ENCODE measurements at regions not wholly inside any gene's neighbourhood (a gene's known extent, or its start where the extent isn't known, plus 50 kb on each side); places are given as distances from the start of the nearest gene placed in this dataset.

GRCh38 chr3:84126160-84126559 is 832.6 kb upstream of the CADM2 start:
- no peak for DNase-seq (ENCODE audit: low spot score)
- ATAC-seq (ENCODE audit: low FRiP score), result no peak
- TF ChIP-seq CTCF (IDR thresholded peaks at IDR 0.05), result no peak

- no peak for TF ChIP-seq CTCF (IDR thresholded peaks at IDR 0.05)
- DNase-seq (ENCODE audit: low spot score) (no peak), ATAC-seq (ENCODE audit: low FRiP score) (no peak)
These were observed 830.8 kb upstream of the CADM2 start for GRCh38 chr3:84128024-84128423.

GRCh38 chr3:84136425-84136824 is 822.4 kb upstream of the CADM2 start:
- ATAC-seq (ENCODE audit: low FRiP score), result no peak
- DNase-seq (ENCODE audit: low spot score), result no peak
- no peak for TF ChIP-seq CTCF (IDR thresholded peaks at IDR 0.05)

- DNase-seq (ENCODE audit: low spot score) (no peak), ATAC-seq (ENCODE audit: low FRiP score) (no peak)
- TF ChIP-seq CTCF (IDR thresholded peaks at IDR 0.05), result no peak
These were observed 818.2 kb upstream of the CADM2 start for GRCh38 chr3:84140631-84141030.

GRCh38 chr3:84141571-84141970 is 817.2 kb upstream of the CADM2 start:
- no peak for TF ChIP-seq CTCF (IDR thresholded peaks at IDR 0.05)
- no peak for ATAC-seq (ENCODE audit: low FRiP score)
- no peak for DNase-seq (ENCODE audit: low spot score)

- TF ChIP-seq CTCF (IDR thresholded peaks at IDR 0.05), result no peak
- DNase-seq (ENCODE audit: low spot score), result no peak
- no peak for ATAC-seq (ENCODE audit: low FRiP score)
These were observed 793.5 kb upstream of the CADM2 start for GRCh38 chr3:84165328-84165727.

GRCh38 chr3:84175449-84175848 is 783.3 kb upstream of the CADM2 start:
- no peak for ATAC-seq (ENCODE audit: low FRiP score)
- no peak for TF ChIP-seq CTCF (IDR thresholded peaks at IDR 0.05)
- DNase-seq (ENCODE audit: low spot score), result no peak
